GM12878 (cell line): ENCODE measurements at regions not wholly inside any gene's neighbourhood (a gene's known extent, or its start where the extent isn't known, plus 50 kb on each side); places are given as distances from the start of the nearest gene placed in this dataset.

Experiments
- ATAC-seq: fragments of 200-7000 bp; cut with Tn5 transposase; 3 replicates; pipeline ENCODE4 v1.9.1; 2020; ENCODE audit warnings: mild to moderate bottlenecking, moderate library complexity
- BruUV-seq: library from RNA; stranded (reverse); fragments of 400-500 nt; replicated peaks from 2 replicates; lab custom pipeline; 2021; lab: Mats Ljungman, UMichigan
- CTCF ChIA-PET: fragments of 300-600 bp; sonication (Branson Sonifier 250); formaldehyde crosslinking; extraction: SDS; loops from one replicate; lab custom pipeline; 2021; ENCODE audit warnings: inconsistent platforms; lab: Yijun Ruan, JAX
- POLR2A ChIA-PET: fragments of 350-600 bp; formaldehyde crosslinking; extraction: SDS; loops from one replicate; lab custom pipeline; 2021; ENCODE audit warnings: inconsistent platforms; lab: Charles Lee
- RAD21 ChIA-PET: fragments of 300-600 bp; sonication (Branson Sonifier 250); formaldehyde crosslinking; loops from one replicate; lab custom pipeline; 2023; ENCODE audit warnings: antibody characterized with exemption; ENCODE audit not compliant: unreplicated experiment; lab: Charles Lee
- SMC1A ChIA-PET: fragments of 300-600 bp; sonication (Branson Sonifier 250); formaldehyde crosslinking; loops from one replicate; lab custom pipeline; 2023; ENCODE audit not compliant: unreplicated experiment, uncharacterized antibody; lab: Charles Lee
- DNase-seq: peaks from one replicate; pipeline ENCODE4 v3.0.0-alpha.2; 2011; ENCODE audit warnings: low read depth, low spot score
- FAIRE-seq: peaks from 3 replicates; lab custom pipeline; 2011; peaks lifted over from hg19 to GRCh38; lab: Jason Lieb, UNC
- H2AFZ ChIP-seq: 2 replicates; pipeline ENCODE4 v1.6.0; 2011; ENCODE audit warnings: low read depth, low read length, control low read depth; ENCODE audit not compliant: control insufficient read depth
- H3K27ac ChIP-seq: 2 replicates; pipeline ENCODE4 v1.5.1; 2011; ENCODE audit warnings: control low read depth; ENCODE audit not compliant: control insufficient read depth, insufficient read depth
- H3K27me3 ChIP-seq, 2 experiments: replicated peaks in 1 of 2; 2 replicates each; pipeline versions ENCODE4 v1.6.0 to v1.6.1; 2011; ENCODE audit warnings: low read length in 1 of 2; ENCODE audit not compliant: control insufficient read depth in 2 of 2, insufficient read depth in 2 of 2
- H3K36me3 ChIP-seq, 2 experiments: 2 replicates each; pipeline ENCODE4 v1.5.1; 2011; ENCODE audit warnings: low read length in 1 of 2; ENCODE audit not compliant: control insufficient read depth in 2 of 2, insufficient read depth in 2 of 2
- H3K4me1 ChIP-seq: 2 replicates; pipeline ENCODE4 v1.6.1; 2011; ENCODE audit warnings: mild to moderate bottlenecking, low read length, moderate library complexity, mixed read lengths; ENCODE audit not compliant: control insufficient read depth, insufficient read depth
- H3K4me2 ChIP-seq: 2 replicates; pipeline ENCODE4 v1.6.0; 2011; ENCODE audit warnings: control low read depth; ENCODE audit not compliant: control insufficient read depth, insufficient read depth
- H3K4me3 ChIP-seq: fragments of 200-600 bp; sonication (generic); 2 replicates; pipeline ENCODE4 v1.5.1; 2016
- H3K79me2 ChIP-seq: 2 replicates; pipeline ENCODE4 v1.6.0; 2011; ENCODE audit warnings: low read length; ENCODE audit not compliant: control insufficient read depth, insufficient read depth
- H3K9ac ChIP-seq: 2 replicates; pipeline ENCODE4 v1.8.0; 2011; ENCODE audit warnings: low read length, control low read depth, mixed read lengths; ENCODE audit not compliant: control insufficient read depth, insufficient read depth
- H3K9me3 ChIP-seq: replicated peaks from 3 replicates; pipeline ENCODE4 v1.5.1; 2011; ENCODE audit warnings: mild to moderate bottlenecking, low read length; ENCODE audit not compliant: control insufficient read depth, insufficient read depth
- H4K20me1 ChIP-seq: 2 replicates; pipeline ENCODE4 v1.6.0; 2011; ENCODE audit not compliant: control insufficient read depth, insufficient read depth
- ATF3 ChIP-seq: IDR thresholded peaks from 2 replicates; pipeline ENCODE4 v1.6.1; 2011; ENCODE audit warnings: low read depth, mild to moderate bottlenecking, low read length, moderate library complexity, borderline replicate concordance; ENCODE audit errors: extremely low read depth
- BACH1 ChIP-seq: fragments of 450-650 bp; IDR thresholded peaks from 2 replicates; pipeline ENCODE4 v1.6.1; 2017; ENCODE audit warnings: mild to moderate bottlenecking, borderline replicate concordance
- BHLHE40 ChIP-seq, 2 experiments: fragments of 450-650 bp in 1 of 2; IDR thresholded peaks; 2 replicates each; pipeline ENCODE4 v1.6.1; 2011 to 2017; ENCODE audit warnings: low read depth in 2 of 2, borderline replicate concordance in 1 of 2, improper control_type of control experiment in 1 of 2, low read length in 1 of 2, mild to moderate bottlenecking in 1 of 2
- BRCA1 ChIP-seq: IDR thresholded peaks from 2 replicates; pipeline ENCODE4 v1.6.1; 2011; ENCODE audit warnings: low read depth, low read length, improper control_type of control experiment
- CEBPZ ChIP-seq: fragments of 150-350 bp; IDR thresholded peaks from 2 replicates; pipeline ENCODE4 v1.6.1; 2016; ENCODE audit warnings: low read depth, low read length
- EP300 ChIP-seq, 2 experiments: fragments of 150-350 bp in 1 of 2; IDR thresholded peaks; 2 replicates each; pipeline ENCODE4 v1.6.1; 2011 to 2012; ENCODE audit warnings: low read depth in 2 of 2, low read length in 2 of 2, borderline replicate concordance in 1 of 2, improper control_type of control experiment in 1 of 2, inconsistent platforms in 1 of 2; ENCODE audit not compliant: control insufficient read depth in 1 of 2
- SIN3A ChIP-seq: IDR thresholded peaks from 2 replicates; pipeline ENCODE4 v1.6.1; 2012; ENCODE audit warnings: low read depth, low read length, improper control_type of control experiment
- SUPT20H ChIP-seq: IDR thresholded peaks from 2 replicates; pipeline ENCODE4 v1.6.1; 2011; ENCODE audit warnings: low read depth, mild to moderate bottlenecking, low read length, moderate library complexity, borderline replicate concordance; ENCODE audit not compliant: control insufficient read depth
- ZNF24 ChIP-seq: fragments of 450-650 bp; IDR thresholded peaks from 2 replicates; pipeline ENCODE4 v1.6.1; 2017; ENCODE audit warnings: antibody characterized with exemption, mild to moderate bottlenecking
- WGBS: methylation state at CpG from one replicate; pipeline ENCODE4 v1.1.6; 2016; ENCODE audit warnings: low lambda C conversion rate; ENCODE audit not compliant: insufficient replicate concordance, insufficient coverage; ENCODE audit errors: missing lambda C conversion rate; 5-methylcytosine and 5-hydroxymethylcytosine counted together
- in situ Hi-C: fragments of 300-500 bp; cut with MboI; formaldehyde crosslinking; loops from 9 replicates; pipeline ENCODE4 v1.14.3; 2018; ENCODE audit warnings: mixed read lengths
- intact Hi-C: fragments of 100-400 bp; cut with micrococcal nuclease; formaldehyde crosslinking; loops from one replicate; pipeline ENCODE4 v1.14.2; 2022; ENCODE audit not compliant: unreplicated experiment

- CTCF ChIA-PET, result interaction anchor here (0.7 to 1.3 kb wide), 8 partner anchors 10 to 277 kb away, joined by 3 to 10 read pairs (median 4); no protein-coding TSS in a partner anchor
- RAD21 ChIA-PET, result interaction anchor here (1.6 kb wide), 1 partner anchor 226 kb away, joined by 4 read pairs; the partner anchor contains the start of gene PHLDA1
- Histone ChIP-seq H3K79me2 (no peaks in the 10 kb centered on the region), H3K36me3 (no peaks in the 10 kb centered on the region), H3K9ac (no peak overlapping the region), H3K4me1 (no peaks in the 10 kb centered on the region), H3K9me3 (no peaks in the 10 kb centered on the region), H4K20me1 (no peaks in the 10 kb centered on the region), H2AFZ (no peak overlapping the region), H3K4me3 (no peak overlapping the region), H3K27me3 (no peaks in the 10 kb centered on the region), H3K27ac (no peak overlapping the region), H3K4me2 (no peak overlapping the region)
- in situ Hi-C loops, result no loop called here
- TF ChIP-seq SUPT20H (no peak), ZNF24 (no peak), CEBPZ (no peak), EP300 (IDR thresholded peaks at IDR 0.05; ENCODE audit: borderline replicate concordance in 1 of 2, control insufficient read depth in 1 of 2, low read depth in 2 of 2, low read length in 2 of 2) (no peak), BHLHE40 (IDR thresholded peaks at IDR 0.05; ENCODE audit: borderline replicate concordance in 1 of 2, low read depth in 2 of 2, low read length in 1 of 2) (no peak), ATF3 (no peak), BACH1 (no peak), BRCA1 (no peak), SIN3A (no peak)
- FAIRE-seq (no peak), DNase-seq (no peak), ATAC-seq (no peak)
- intact Hi-C loops, result no loop called here
- SMC1A ChIA-PET, result interaction anchor here (0.5 to 1.4 kb wide), 7 partner anchors 10 to 163 kb away, joined by 3 to 5 read pairs (median 3); no protein-coding TSS in a partner anchor
- POLR2A ChIA-PET, result interaction anchor here (0.6 kb wide), 2 partner anchors 162 to 198 kb away, joined by 4 to 7 read pairs; no protein-coding TSS in a partner anchor
- WGBS, result 56% methylated on average over 2 of the region's 2 CpGs
- no TSS peak for BruUV-seq
These were observed 226.3 kb downstream of the PHLDA1 start for GRCh38 chr12:75805320-75805719.
